DND-41 (cell line): ENCODE measurements at regions not wholly inside any gene's neighbourhood (a gene's known extent, or its start where the extent isn't known, plus 50 kb on each side); places are given as distances from the start of the nearest gene placed in this dataset.

ENCODE experiments used
- ATAC-seq: fragments of 200-7000 bp; cut with Tn5 transposase; 3 replicates; pipeline ENCODE4 v1.9.1; 2021; ENCODE audit warnings: low read depth; ENCODE audit not compliant: insufficient read depth
- DNase-seq: peaks from one replicate; pipeline ENCODE4 v3.0.0-alpha.2; 2020
- H2AFZ ChIP-seq: 2 replicates; pipeline ENCODE4 v1.6.0; 2012; ENCODE audit warnings: low read depth, low read length
- H3K27ac ChIP-seq: 2 replicates; pipeline ENCODE4 v1.5.1; 2012; ENCODE audit warnings: low read length, inconsistent platforms
- H3K27me3 ChIP-seq: fragments of 200-600 bp; sonication (generic); 2 replicates; pipeline ENCODE4 v1.6.0; 2012; ENCODE audit warnings: low read length, mild to moderate bottlenecking, inconsistent platforms; ENCODE audit not compliant: insufficient read depth, poor library complexity
- H3K36me3 ChIP-seq: 2 replicates; pipeline ENCODE4 v1.5.1; 2012; ENCODE audit warnings: low read length, inconsistent platforms; ENCODE audit not compliant: insufficient read depth
- H3K4me1 ChIP-seq: 2 replicates; pipeline ENCODE4 v1.5.1; 2012; ENCODE audit warnings: mild to moderate bottlenecking, low read length; ENCODE audit not compliant: insufficient read depth
- H3K4me2 ChIP-seq: 2 replicates; pipeline ENCODE4 v1.6.0; 2012; ENCODE audit warnings: mild to moderate bottlenecking, moderate library complexity, low read length, inconsistent platforms; ENCODE audit not compliant: insufficient read depth
- H3K4me3 ChIP-seq, 2 experiments: fragments of 200-600 bp in 1 of 2; shearing (Covaris generic) in 1 of 2; 2 replicates each; pipeline ENCODE4 v1.5.1; 2012 to 2016; ENCODE audit warnings: inconsistent platforms in 2 of 2, low read length in 2 of 2, mild to moderate bottlenecking in 2 of 2, low read depth in 1 of 2, moderate library complexity in 1 of 2
- H3K79me2 ChIP-seq: 2 replicates; pipeline ENCODE4 v1.6.0; 2012; ENCODE audit warnings: low read length, inconsistent platforms; ENCODE audit not compliant: insufficient read depth
- H3K9ac ChIP-seq: 2 replicates; pipeline ENCODE4 v1.6.0; 2012; ENCODE audit warnings: low read depth, mild to moderate bottlenecking, inconsistent platforms, low read length, moderate library complexity
- H3K9me3 ChIP-seq: 2 replicates; pipeline ENCODE4 v1.5.1; 2012; ENCODE audit warnings: low read length, moderate library complexity, mild to moderate bottlenecking, inconsistent platforms; ENCODE audit not compliant: insufficient read depth, severe bottlenecking
- H4K20me1 ChIP-seq: 2 replicates; pipeline ENCODE4 v1.6.0; 2012; ENCODE audit warnings: low read length; ENCODE audit not compliant: insufficient read depth
- CTCF ChIP-seq: IDR thresholded peaks from 2 replicates; pipeline ENCODE4 v1.5.1; 2012; ENCODE audit warnings: borderline replicate concordance, low read length, moderate library complexity, mild to moderate bottlenecking; ENCODE audit not compliant: poor library complexity, severe bottlenecking; ENCODE audit errors: extremely low read depth
- EZH2 ChIP-seq: IDR thresholded peaks from 3 replicates; pipeline ENCODE4 v1.6.1; 2012; ENCODE audit warnings: borderline replicate concordance, low read depth, mild to moderate bottlenecking, moderate library complexity, low read length, inconsistent platforms; ENCODE audit not compliant: severe bottlenecking

- no peak overlapping the region for H2AFZ ChIP-seq
- H4K20me1 ChIP-seq = no peaks in the 10 kb centered on the region
- H3K27ac ChIP-seq = no peak overlapping the region
- H3K4me1 ChIP-seq = no peaks in the 10 kb centered on the region
- no peaks in the 10 kb centered on the region for H3K79me2 ChIP-seq
- no peaks in the 10 kb centered on the region for H3K27me3 ChIP-seq
- no peak for DNase-seq
- no peak overlapping the region for H3K4me2 ChIP-seq
- H3K9ac ChIP-seq = no peak overlapping the region
- ATAC-seq = no peak
- no peaks in the 10 kb centered on the region for H3K9me3 ChIP-seq
- no peak overlapping the region for H3K4me3 ChIP-seq
- TF ChIP-seq EZH2 = no peak
- TF ChIP-seq CTCF = no peak
- no peaks in the 10 kb centered on the region for H3K36me3 ChIP-seq
Measured at GRCh38 chr11:27934830-27935145, 173.2 kb downstream of the KIF18A start.

- Histone ChIP-seq H3K27me3 (no peaks in the 10 kb centered on the region), H4K20me1 (no peaks in the 10 kb centered on the region), H3K9ac (no peak overlapping the region), H3K79me2 (no peaks in the 10 kb centered on the region), H3K4me1 (no peaks in the 10 kb centered on the region), H3K4me3 (no peak overlapping the region), H3K36me3 (no peaks in the 10 kb centered on the region), H2AFZ (no peak overlapping the region), H3K27ac (no peak overlapping the region), H3K4me2 (no peak overlapping the region), H3K9me3 (no peaks in the 10 kb centered on the region)
- no peak for DNase-seq
- TF ChIP-seq EZH2 (no peak), CTCF (no peak)
- no peak for ATAC-seq
Measured at GRCh38 chr11:27933992-27934829, 173.7 kb downstream of the KIF18A start.

GRCh38 chr11:27931770-27932169, 176.2 kb downstream of the KIF18A start:
- no peaks in the 10 kb centered on the region for H3K79me2 ChIP-seq
- DNase-seq (no peak), ATAC-seq (no peak)
- no peak overlapping the region for H3K4me3 ChIP-seq
- TF ChIP-seq EZH2 = no peak
- TF ChIP-seq CTCF = no peak
- H4K20me1 ChIP-seq = no peaks in the 10 kb centered on the region
- no peaks in the 10 kb centered on the region for H3K36me3 ChIP-seq
- H3K27ac ChIP-seq = no peak overlapping the region
- no peak overlapping the region for H3K9ac ChIP-seq
- H3K4me1 ChIP-seq = no peaks in the 10 kb centered on the region
- H2AFZ ChIP-seq = no peak overlapping the region
- no peaks in the 10 kb centered on the region for H3K27me3 ChIP-seq
- no peak overlapping the region for H3K4me2 ChIP-seq
- H3K9me3 ChIP-seq = no peaks in the 10 kb centered on the region
